Gastroesophageal sphincter (tissue), 3 donors: ENCODE measurements at regions not wholly inside any gene's neighbourhood (a gene's known extent, or its start where the extent isn't known, plus 50 kb on each side); places are given as distances from the start of the nearest gene placed in this dataset.

Experiments used
- POLR2A ChIP-seq, 2 donors: fragments of 450-650 bp; IDR thresholded peaks; one replicate each; pipeline ENCODE4 v1.6.1; 2017; ENCODE audit warnings: antibody characterized with exemption in 2 of 2, mild to moderate bottlenecking in 2 of 2, moderate library complexity in 1 of 2
- POLR2AphosphoS5 ChIP-seq: sonication (generic); formaldehyde crosslinking; IDR thresholded peaks from one replicate; pipeline ENCODE4 v1.6.1; 2017; ENCODE audit warnings: antibody characterized with exemption
- TF ChIP-seq, protein P1 (sequence below), 4 experiments: fragments of 200-600 bp in 2 of 4; fragments of 450-650 bp in 2 of 4; sonication (generic) in 1 of 4; IDR thresholded peaks; one replicate each; pipeline ENCODE4 v1.5.1; 2017 to 2019; ENCODE audit warnings: antibody characterized with exemption in 4 of 4, mild to moderate bottlenecking in 2 of 4, moderate library complexity in 2 of 4

- TF ChIP-seq POLR2AphosphoS5 (no peak), POLR2A (IDR thresholded peaks at IDR 0.05) (no peak)
- TF ChIP-seq, protein P1, sequence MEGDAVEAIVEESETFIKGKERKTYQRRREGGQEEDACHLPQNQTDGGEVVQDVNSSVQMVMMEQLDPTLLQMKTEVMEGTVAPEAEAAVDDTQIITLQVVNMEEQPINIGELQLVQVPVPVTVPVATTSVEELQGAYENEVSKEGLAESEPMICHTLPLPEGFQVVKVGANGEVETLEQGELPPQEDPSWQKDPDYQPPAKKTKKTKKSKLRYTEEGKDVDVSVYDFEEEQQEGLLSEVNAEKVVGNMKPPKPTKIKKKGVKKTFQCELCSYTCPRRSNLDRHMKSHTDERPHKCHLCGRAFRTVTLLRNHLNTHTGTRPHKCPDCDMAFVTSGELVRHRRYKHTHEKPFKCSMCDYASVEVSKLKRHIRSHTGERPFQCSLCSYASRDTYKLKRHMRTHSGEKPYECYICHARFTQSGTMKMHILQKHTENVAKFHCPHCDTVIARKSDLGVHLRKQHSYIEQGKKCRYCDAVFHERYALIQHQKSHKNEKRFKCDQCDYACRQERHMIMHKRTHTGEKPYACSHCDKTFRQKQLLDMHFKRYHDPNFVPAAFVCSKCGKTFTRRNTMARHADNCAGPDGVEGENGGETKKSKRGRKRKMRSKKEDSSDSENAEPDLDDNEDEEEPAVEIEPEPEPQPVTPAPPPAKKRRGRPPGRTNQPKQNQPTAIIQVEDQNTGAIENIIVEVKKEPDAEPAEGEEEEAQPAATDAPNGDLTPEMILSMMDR (IDR thresholded peaks at IDR 0.05) = no peak
Observed at GRCh38 chr6:91575032-91575431, 988.2 kb upstream of the MAP3K7 start.
